SK-N-SH (cell line): ENCODE measurements at regions not wholly inside any gene's neighbourhood (a gene's known extent, or its start where the extent isn't known, plus 50 kb on each side); places are given as distances from the start of the nearest gene placed in this dataset.

Experiments
- CTCF ChIA-PET: fragments of 300-600, 350-600 bp; formaldehyde crosslinking; extraction: SDS; loops from one replicate; lab custom pipeline; 2021; lab: Yijun Ruan, JAX
- POLR2A ChIA-PET: fragments of 350-600 bp; sonication (Branson Sonifier 250); formaldehyde crosslinking; extraction: SDS; loops from one replicate; lab custom pipeline; 2020; ENCODE audit warnings: antibody characterized with exemption, inconsistent platforms; lab: Yijun Ruan, JAX
- DNase-seq: peaks from one replicate; pipeline ENCODE4 v3.0.0; 2012
- H2AFZ ChIP-seq: fragments of 200-600 bp; sonication (generic); 2 replicates; pipeline ENCODE4 v1.8.1; 2016; ENCODE audit warnings: antibody characterized with exemption, mild to moderate bottlenecking, low read depth
- H3F3A ChIP-seq: fragments of 200-600 bp; sonication (generic); replicated peaks from 2 replicates; pipeline ENCODE3; 2016; ENCODE audit warnings: antibody characterized with exemption, mild to moderate bottlenecking; ENCODE audit not compliant: insufficient read depth
- H3K27ac ChIP-seq, 2 experiments: fragments of 200-500 bp in 1 of 2; fragments of 200-600 bp in 1 of 2; sonication (Bioruptor generic) in 1 of 2; sonication (generic), shearing (Covaris generic) in 1 of 2; 2 replicates each; pipeline versions ENCODE4 v1.5.1 to v1.6.1; 2014 to 2016; ENCODE audit warnings: low read depth in 2 of 2, inconsistent platforms in 1 of 2, low read length in 1 of 2, mild to moderate bottlenecking in 1 of 2, mixed read lengths in 1 of 2
- H3K27me3 ChIP-seq: fragments of 200-600 bp; sonication (generic), shearing (Covaris generic); 2 replicates; pipeline ENCODE4 v1.6.1; 2016; ENCODE audit warnings: mixed run types; ENCODE audit not compliant: insufficient read depth
- H3K36me3 ChIP-seq, 2 experiments: fragments of 200-500 bp in 1 of 2; fragments of 200-600 bp in 1 of 2; sonication (Bioruptor generic) in 1 of 2; sonication (generic) in 1 of 2; replicated peaks in 1 of 2; 2 replicates each; pipeline versions ENCODE3 to v1.5.1; 2014 to 2016; ENCODE audit warnings: low read length in 1 of 2, mild to moderate bottlenecking in 1 of 2; ENCODE audit not compliant: insufficient read depth in 2 of 2, control insufficient read depth in 1 of 2
- H3K4me1 ChIP-seq, 2 experiments: fragments of 200-500 bp in 1 of 2; fragments of 200-600 bp in 1 of 2; sonication (Bioruptor generic) in 1 of 2; sonication (generic), shearing (Covaris generic) in 1 of 2; 2 replicates each; pipeline versions ENCODE4 v1.5.1 to v1.6.1; 2014 to 2016; ENCODE audit warnings: low read depth in 1 of 2, low read length in 1 of 2, mixed run types in 1 of 2; ENCODE audit not compliant: insufficient read depth in 2 of 2, control insufficient read depth in 1 of 2
- H3K4me2 ChIP-seq: fragments of 200-600 bp; sonication (generic), shearing (Covaris generic); 2 replicates; pipeline ENCODE4 v1.6.1; 2017; ENCODE audit warnings: mixed run types
- H3K4me3 ChIP-seq, 2 experiments: fragments of 200-500 bp in 1 of 2; fragments of 200-600 bp in 1 of 2; sonication (Bioruptor generic) in 1 of 2; sonication (generic), shearing (Covaris generic) in 1 of 2; 2 replicates each; pipeline versions ENCODE4 v1.5.1 to v1.8.1; 2014 to 2016; ENCODE audit warnings: low read depth in 2 of 2, inconsistent platforms in 1 of 2, low read length in 1 of 2, mild to moderate bottlenecking in 1 of 2, mixed read lengths in 1 of 2, moderate library complexity in 1 of 2
- H3K79me2 ChIP-seq: fragments of 200-600 bp; sonication (generic); 2 replicates; pipeline ENCODE4 v1.8.1; 2017; ENCODE audit warnings: mild to moderate bottlenecking; ENCODE audit not compliant: insufficient read depth
- H3K9ac ChIP-seq: fragments of 200-600 bp; sonication (generic); 2 replicates; pipeline ENCODE4 v1.6.1; 2017; ENCODE audit warnings: mixed run types
- H3K9me2 ChIP-seq: fragments of 200-600 bp; sonication (generic); 2 replicates; pipeline ENCODE4 v1.6.1; 2017; ENCODE audit warnings: mixed run types
- H3K9me3 ChIP-seq: fragments of 200-600 bp; sonication (generic); 2 replicates; pipeline ENCODE4 v1.6.1; 2017; ENCODE audit warnings: mixed run types, mild to moderate bottlenecking, moderate library complexity
- H4K20me1 ChIP-seq: fragments of 200-600 bp; sonication (generic); 2 replicates; pipeline ENCODE4 v1.6.1; 2017; ENCODE audit warnings: mild to moderate bottlenecking, mixed run types; ENCODE audit not compliant: insufficient read depth
- ELF1 ChIP-seq: IDR thresholded peaks from 2 replicates; pipeline ENCODE4 v1.4.0; 2012
- EZH2phosphoT487 ChIP-seq: fragments of 200-600 bp; sonication (generic); IDR thresholded peaks from 2 replicates; pipeline ENCODE4 v1.6.1; 2017; ENCODE audit warnings: low read depth, mixed run types, mild to moderate bottlenecking, antibody characterized with exemption, moderate library complexity, borderline replicate concordance
- FOSL2 ChIP-seq: IDR thresholded peaks from 2 replicates; pipeline ENCODE4 v1.4.0; 2012; ENCODE audit warnings: low read depth, mild to moderate bottlenecking, moderate library complexity, borderline replicate concordance
- FOXJ3 ChIP-seq: sonication (generic); formaldehyde crosslinking; IDR thresholded peaks from 2 replicates; pipeline ENCODE4 v1.5.1; 2020; ENCODE audit warnings: mild to moderate bottlenecking, missing genetic modification reagents
- JUND ChIP-seq: IDR thresholded peaks from 2 replicates; pipeline ENCODE4 v1.4.0; 2012
- MEF2A ChIP-seq: IDR thresholded peaks from 2 replicates; pipeline ENCODE4 v1.4.0; 2012; ENCODE audit warnings: low read depth, borderline replicate concordance
- MXI1 ChIP-seq: IDR thresholded peaks from 2 replicates; pipeline ENCODE4 v1.6.1; 2012; ENCODE audit warnings: mild to moderate bottlenecking, low read depth, low read length, improper control_type of control experiment
- NFIC ChIP-seq: IDR thresholded peaks from 2 replicates; pipeline ENCODE4 v1.4.0; 2012; ENCODE audit warnings: borderline replicate concordance
- POLR2AphosphoS5 ChIP-seq: IDR thresholded peaks from 2 replicates; pipeline ENCODE4 v1.6.1; 2012; ENCODE audit warnings: low read depth, low read length
- RAD21 ChIP-seq: IDR thresholded peaks from 2 replicates; pipeline ENCODE4 v1.6.1; 2012; ENCODE audit warnings: mild to moderate bottlenecking, low read length
- RCOR1 ChIP-seq: fragments of 150-350 bp; IDR thresholded peaks from 2 replicates; pipeline ENCODE4 v1.6.1; 2017; ENCODE audit warnings: antibody characterized with exemption, low read length
- RXRA ChIP-seq: IDR thresholded peaks from 2 replicates; pipeline ENCODE4 v1.4.0; 2012; ENCODE audit warnings: low read depth, mild to moderate bottlenecking, borderline replicate concordance
- SMC3 ChIP-seq: IDR thresholded peaks from 2 replicates; pipeline ENCODE4 v1.6.1; 2012; ENCODE audit warnings: low read depth, low read length, improper control_type of control experiment
- TAF1 ChIP-seq: IDR thresholded peaks from 2 replicates; pipeline ENCODE4 v1.6.1; 2012; ENCODE audit warnings: low read depth, mild to moderate bottlenecking, low read length, moderate library complexity, borderline replicate concordance
- TCF12 ChIP-seq: IDR thresholded peaks from 2 replicates; pipeline ENCODE4 v1.4.0; 2012
- YY1 ChIP-seq: IDR thresholded peaks from 2 replicates; pipeline ENCODE4 v1.4.0; 2012; ENCODE audit warnings: low read depth, mild to moderate bottlenecking
- WGBS: methylation state at CpG from one replicate; pipeline ENCODE4 v1.1.6; 2017; ENCODE audit warnings: low lambda C conversion rate; 5-methylcytosine and 5-hydroxymethylcytosine counted together
- TF ChIP-seq, protein P1 (sequence below): IDR thresholded peaks from 2 replicates; pipeline ENCODE4 v1.4.0; 2012; ENCODE audit warnings: low read depth
- TF ChIP-seq, protein P2 (sequence below): fragments of 200-600 bp; sonication (generic); IDR thresholded peaks from 2 replicates; pipeline ENCODE4 v1.6.1; 2017; ENCODE audit warnings: antibody characterized with exemption, mild to moderate bottlenecking, moderate library complexity
- TF ChIP-seq, protein P3 (sequence below): IDR thresholded peaks from 2 replicates; pipeline ENCODE4 v1.4.0; 2012; ENCODE audit warnings: low read depth, borderline replicate concordance
- TF ChIP-seq, protein P4 (sequence below): IDR thresholded peaks from 2 replicates; pipeline ENCODE4 v1.6.1; 2012; ENCODE audit warnings: mild to moderate bottlenecking, low read depth, low read length, moderate library complexity

DNA sequence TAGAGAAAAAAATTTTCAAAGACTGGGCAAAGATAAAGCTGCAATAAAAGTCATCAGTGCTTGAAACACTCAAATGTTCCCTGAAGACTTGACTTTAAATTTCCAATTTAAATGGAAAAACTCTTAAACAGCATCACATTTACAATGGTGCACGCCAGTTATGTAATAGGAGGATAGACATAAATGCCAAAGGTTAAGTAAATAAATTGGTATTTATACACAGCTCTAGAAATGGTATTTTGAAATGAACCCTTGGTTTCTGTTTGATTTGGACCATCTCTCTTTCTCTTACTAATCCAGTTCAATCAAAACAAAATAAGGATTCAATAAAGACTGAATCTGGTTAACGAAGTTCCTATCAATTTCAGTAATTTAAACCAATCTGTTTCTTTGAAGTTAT is 272.6 kb downstream of the GPM6A start:
- WGBS: 23% methylated on average over 2 of the region's 2 CpGs
- Histone ChIP-seq H2AFZ (no peak overlapping the region), H4K20me1 (no peaks in the 10 kb centered on the region), H3K4me2 (no peak overlapping the region), H3K36me3 (no peaks in the 10 kb centered on the region), H3K4me3 (no peak overlapping the region), H3K27ac (no peak overlapping the region), H3K9me2 (no peaks in the 10 kb centered on the region), H3K4me1 (no peaks in the 10 kb centered on the region), H3K9ac (no peak overlapping the region), H3F3A (peaks cover 4% of the 10 kb centered on the region), H3K9me3 (no peaks in the 10 kb centered on the region), H3K79me2 (no peaks in the 10 kb centered on the region), H3K27me3 (no peaks in the 10 kb centered on the region)
- ChIA-PET POLR2A (no interaction called here), CTCF (no interaction called here)
- no peak for DNase-seq
- TF ChIP-seq, protein P1, sequence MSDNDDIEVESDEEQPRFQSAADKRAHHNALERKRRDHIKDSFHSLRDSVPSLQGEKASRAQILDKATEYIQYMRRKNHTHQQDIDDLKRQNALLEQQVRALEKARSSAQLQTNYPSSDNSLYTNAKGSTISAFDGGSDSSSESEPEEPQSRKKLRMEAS: no peak
- TF ChIP-seq MXI1 (no peak), YY1 (no peak), RCOR1 (no peak), FOSL2 (no peak), RXRA (no peak), NFIC (no peak), ELF1 (no peak), FOXJ3 (CRISPR knock-in tag) (no peak), RAD21 (no peak), EZH2phosphoT487 (no peak), TAF1 (no peak), SMC3 (no peak), MEF2A (no peak), POLR2AphosphoS5 (no peak), TCF12 (no peak), JUND (no peak)
- TF ChIP-seq, protein P2, sequence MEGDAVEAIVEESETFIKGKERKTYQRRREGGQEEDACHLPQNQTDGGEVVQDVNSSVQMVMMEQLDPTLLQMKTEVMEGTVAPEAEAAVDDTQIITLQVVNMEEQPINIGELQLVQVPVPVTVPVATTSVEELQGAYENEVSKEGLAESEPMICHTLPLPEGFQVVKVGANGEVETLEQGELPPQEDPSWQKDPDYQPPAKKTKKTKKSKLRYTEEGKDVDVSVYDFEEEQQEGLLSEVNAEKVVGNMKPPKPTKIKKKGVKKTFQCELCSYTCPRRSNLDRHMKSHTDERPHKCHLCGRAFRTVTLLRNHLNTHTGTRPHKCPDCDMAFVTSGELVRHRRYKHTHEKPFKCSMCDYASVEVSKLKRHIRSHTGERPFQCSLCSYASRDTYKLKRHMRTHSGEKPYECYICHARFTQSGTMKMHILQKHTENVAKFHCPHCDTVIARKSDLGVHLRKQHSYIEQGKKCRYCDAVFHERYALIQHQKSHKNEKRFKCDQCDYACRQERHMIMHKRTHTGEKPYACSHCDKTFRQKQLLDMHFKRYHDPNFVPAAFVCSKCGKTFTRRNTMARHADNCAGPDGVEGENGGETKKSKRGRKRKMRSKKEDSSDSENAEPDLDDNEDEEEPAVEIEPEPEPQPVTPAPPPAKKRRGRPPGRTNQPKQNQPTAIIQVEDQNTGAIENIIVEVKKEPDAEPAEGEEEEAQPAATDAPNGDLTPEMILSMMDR: no peak
- TF ChIP-seq, protein P3, sequence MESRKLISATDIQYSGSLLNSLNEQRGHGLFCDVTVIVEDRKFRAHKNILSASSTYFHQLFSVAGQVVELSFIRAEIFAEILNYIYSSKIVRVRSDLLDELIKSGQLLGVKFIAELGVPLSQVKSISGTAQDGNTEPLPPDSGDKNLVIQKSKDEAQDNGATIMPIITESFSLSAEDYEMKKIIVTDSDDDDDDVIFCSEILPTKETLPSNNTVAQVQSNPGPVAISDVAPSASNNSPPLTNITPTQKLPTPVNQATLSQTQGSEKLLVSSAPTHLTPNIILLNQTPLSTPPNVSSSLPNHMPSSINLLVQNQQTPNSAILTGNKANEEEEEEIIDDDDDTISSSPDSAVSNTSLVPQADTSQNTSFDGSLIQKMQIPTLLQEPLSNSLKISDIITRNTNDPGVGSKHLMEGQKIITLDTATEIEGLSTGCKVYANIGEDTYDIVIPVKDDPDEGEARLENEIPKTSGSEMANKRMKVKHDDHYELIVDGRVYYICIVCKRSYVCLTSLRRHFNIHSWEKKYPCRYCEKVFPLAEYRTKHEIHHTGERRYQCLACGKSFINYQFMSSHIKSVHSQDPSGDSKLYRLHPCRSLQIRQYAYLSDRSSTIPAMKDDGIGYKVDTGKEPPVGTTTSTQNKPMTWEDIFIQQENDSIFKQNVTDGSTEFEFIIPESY: no peak
- TF ChIP-seq, protein P4, sequence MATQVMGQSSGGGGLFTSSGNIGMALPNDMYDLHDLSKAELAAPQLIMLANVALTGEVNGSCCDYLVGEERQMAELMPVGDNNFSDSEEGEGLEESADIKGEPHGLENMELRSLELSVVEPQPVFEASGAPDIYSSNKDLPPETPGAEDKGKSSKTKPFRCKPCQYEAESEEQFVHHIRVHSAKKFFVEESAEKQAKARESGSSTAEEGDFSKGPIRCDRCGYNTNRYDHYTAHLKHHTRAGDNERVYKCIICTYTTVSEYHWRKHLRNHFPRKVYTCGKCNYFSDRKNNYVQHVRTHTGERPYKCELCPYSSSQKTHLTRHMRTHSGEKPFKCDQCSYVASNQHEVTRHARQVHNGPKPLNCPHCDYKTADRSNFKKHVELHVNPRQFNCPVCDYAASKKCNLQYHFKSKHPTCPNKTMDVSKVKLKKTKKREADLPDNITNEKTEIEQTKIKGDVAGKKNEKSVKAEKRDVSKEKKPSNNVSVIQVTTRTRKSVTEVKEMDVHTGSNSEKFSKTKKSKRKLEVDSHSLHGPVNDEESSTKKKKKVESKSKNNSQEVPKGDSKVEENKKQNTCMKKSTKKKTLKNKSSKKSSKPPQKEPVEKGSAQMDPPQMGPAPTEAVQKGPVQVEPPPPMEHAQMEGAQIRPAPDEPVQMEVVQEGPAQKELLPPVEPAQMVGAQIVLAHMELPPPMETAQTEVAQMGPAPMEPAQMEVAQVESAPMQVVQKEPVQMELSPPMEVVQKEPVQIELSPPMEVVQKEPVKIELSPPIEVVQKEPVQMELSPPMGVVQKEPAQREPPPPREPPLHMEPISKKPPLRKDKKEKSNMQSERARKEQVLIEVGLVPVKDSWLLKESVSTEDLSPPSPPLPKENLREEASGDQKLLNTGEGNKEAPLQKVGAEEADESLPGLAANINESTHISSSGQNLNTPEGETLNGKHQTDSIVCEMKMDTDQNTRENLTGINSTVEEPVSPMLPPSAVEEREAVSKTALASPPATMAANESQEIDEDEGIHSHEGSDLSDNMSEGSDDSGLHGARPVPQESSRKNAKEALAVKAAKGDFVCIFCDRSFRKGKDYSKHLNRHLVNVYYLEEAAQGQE: no peak
